RPMI7951 (cell line): ENCODE measurements at regions not wholly inside any gene's neighbourhood (a gene's known extent, or its start where the extent isn't known, plus 50 kb on each side); places are given as distances from the start of the nearest gene placed in this dataset.
A peak's percentile ranks its signal among the peaks of the same experiment; 100 is the strongest.

ENCODE experiments used
- DNase-seq: peaks from one replicate; pipeline ENCODE4 v3.0.0-alpha.2; 2012; ENCODE audit warnings: low read depth

GRCh38 chr2:217247476-217247875 is 387.6 kb upstream of the TNP1 start:
- no peak for DNase-seq

GRCh38 chr2:217246108-217246507 is 386.2 kb upstream of the TNP1 start:
- no peak for DNase-seq

- no peak for DNase-seq
Measured at GRCh38 chr2:217244815-217245214, 385.0 kb upstream of the TNP1 start.

- DNase-seq, result no peak
Measured at GRCh38 chr2:217242947-217243346, 383.1 kb upstream of the TNP1 start.

GRCh38 chr2:217231724-217232123 is 371.9 kb upstream of the TNP1 start:
- DNase-seq, result no peak

- no peak for DNase-seq
Measured at GRCh38 chr2:217231212-217231611, 371.3 kb upstream of the TNP1 start.

- peak; percentile 24 for DNase-seq
Measured at GRCh38 chr2:217228732-217229131, 368.9 kb upstream of the TNP1 start.

- no peak for DNase-seq
Measured at GRCh38 chr2:217227794-217228193, 367.9 kb upstream of the TNP1 start.

- DNase-seq, result peak; percentile 69
Measured at GRCh38 chr2:217225596-217225995, 365.7 kb upstream of the TNP1 start.

- peak; percentile 96 for DNase-seq
Measured at GRCh38 chr2:217223222-217223930, 363.5 kb upstream of the TNP1 start.

- DNase-seq, result no peak
Measured at GRCh38 chr2:217222309-217222910, 362.5 kb upstream of the TNP1 start.

GRCh38 chr2:217220228-217221013 is 360.6 kb upstream of the TNP1 start:
- DNase-seq, result no peak

- no peak for DNase-seq
Measured at GRCh38 chr2:217219164-217219520, 359.3 kb upstream of the TNP1 start.

- DNase-seq, result peak; percentile 71
Measured at GRCh38 chr2:217218269-217219163, 358.7 kb upstream of the TNP1 start.

- DNase-seq, result no peak
Measured at GRCh38 chr2:217216982-217217381, 357.1 kb upstream of the TNP1 start.

GRCh38 chr2:217216316-217216715 is 356.5 kb upstream of the TNP1 start:
- no peak for DNase-seq

- no peak for DNase-seq
Measured at GRCh38 chr2:217215877-217216276, 356.0 kb upstream of the TNP1 start.

GRCh38 chr2:217208867-217209266 is 349.0 kb upstream of the TNP1 start:
- DNase-seq, result no peak

GRCh38 chr2:217207699-217208010 is 347.8 kb upstream of the TNP1 start:
- no peak for DNase-seq

GRCh38 chr2:217206907-217207698 is 347.2 kb upstream of the TNP1 start:
- DNase-seq, result no peak

GRCh38 chr2:217206016-217206725 is 346.3 kb upstream of the TNP1 start:
- DNase-seq, result no peak
